GM18499 (cell line): ENCODE measurements at regions not wholly inside any gene's neighbourhood (a gene's known extent, or its start where the extent isn't known, plus 50 kb on each side); places are given as distances from the start of the nearest gene placed in this dataset.
A peak's percentile ranks its signal among the peaks of the same experiment; 100 is the strongest.

Source experiments
- ATAC-seq: cut with Tn5 transposase; IDR thresholded peaks from one replicate; pipeline ENCODE4 v1.9.1; 2021; ENCODE audit warnings: moderate number of reproducible peaks; ENCODE audit not compliant: insufficient read depth, unreplicated experiment

DNA sequence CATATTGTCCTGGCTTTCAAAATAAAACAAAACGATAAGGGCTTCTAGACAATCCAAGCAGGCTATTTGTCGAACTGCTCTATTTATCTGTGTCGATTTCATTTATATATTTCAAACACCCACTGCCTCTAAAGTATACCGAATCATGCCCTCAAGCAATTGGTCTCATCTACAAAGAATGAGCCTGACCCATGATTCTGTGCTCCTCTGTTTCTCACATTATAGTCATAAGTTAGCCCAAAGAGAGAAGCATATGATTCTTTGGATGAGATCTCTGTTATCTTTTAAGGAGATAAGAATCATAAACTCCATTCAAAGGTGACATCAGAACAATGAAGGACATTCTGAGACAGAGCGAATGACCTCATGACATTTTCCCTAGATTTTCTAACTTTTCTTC is 191.1 kb downstream of the MAP2K6 start:
- ATAC-seq, result no peak

DNA sequence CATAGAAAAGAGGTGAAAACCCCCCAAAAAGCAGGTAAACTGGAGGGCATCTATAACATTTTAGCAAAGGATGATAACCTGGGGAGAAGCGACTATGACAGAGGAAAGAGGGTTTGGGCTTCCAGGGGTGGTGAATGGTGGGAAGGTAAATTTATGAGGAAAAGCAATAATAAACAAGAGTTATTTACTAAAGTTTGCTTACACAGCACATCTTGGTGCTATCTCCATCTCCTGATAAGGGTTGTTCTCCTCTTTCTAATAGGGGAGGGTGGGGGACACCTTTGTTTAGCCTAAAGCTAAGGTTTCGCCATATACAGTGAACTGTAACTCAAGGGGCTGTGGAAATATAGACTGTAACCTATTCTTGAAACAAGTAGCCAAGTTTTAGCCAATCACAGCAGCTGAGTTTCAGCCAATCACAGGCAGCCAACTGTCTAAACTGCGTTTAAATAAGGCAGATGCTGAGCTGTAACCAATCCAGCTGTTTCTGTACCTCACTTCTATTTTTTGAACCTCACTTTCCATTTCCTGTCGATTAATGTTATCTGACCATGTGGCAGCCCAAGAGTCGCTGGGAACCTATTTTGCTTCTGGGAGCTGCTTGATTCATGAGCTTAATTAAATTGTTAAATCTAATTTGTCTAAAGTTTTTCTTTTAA is 191.8 kb downstream of the MAP2K6 start:
- no peak for ATAC-seq

DNA sequence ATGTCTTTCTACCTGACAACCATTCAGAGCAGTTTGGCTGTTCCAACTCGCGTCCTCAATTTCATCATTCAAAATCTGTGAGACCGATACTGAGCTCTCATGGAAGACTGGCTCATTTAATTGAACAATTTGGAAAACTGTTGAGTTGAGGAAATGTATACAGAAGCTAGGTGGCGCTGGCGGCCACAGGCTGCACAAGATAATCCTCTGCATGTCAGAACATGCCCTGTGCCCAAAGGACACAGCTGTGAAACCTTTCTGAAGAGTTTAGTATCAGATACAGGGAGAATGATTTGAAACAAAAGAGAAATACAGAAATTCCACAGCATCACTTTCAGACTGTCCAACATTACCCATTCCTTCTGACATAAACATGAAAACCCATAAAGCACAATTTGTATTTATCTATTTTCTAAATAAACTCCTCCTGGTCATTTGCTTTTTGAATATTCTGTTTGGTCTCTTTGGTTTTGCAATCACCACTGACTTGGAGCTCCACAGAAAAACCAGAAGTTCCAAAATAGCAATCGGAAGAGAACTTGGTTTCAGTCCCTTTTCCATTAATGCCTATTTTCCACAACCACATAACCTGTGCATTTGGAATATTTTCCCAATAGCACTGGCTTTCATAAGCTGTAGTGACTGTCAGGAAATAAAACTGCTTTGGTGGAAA is 192.8 kb downstream of the MAP2K6 start:
- peak; percentile 95 for ATAC-seq

DNA sequence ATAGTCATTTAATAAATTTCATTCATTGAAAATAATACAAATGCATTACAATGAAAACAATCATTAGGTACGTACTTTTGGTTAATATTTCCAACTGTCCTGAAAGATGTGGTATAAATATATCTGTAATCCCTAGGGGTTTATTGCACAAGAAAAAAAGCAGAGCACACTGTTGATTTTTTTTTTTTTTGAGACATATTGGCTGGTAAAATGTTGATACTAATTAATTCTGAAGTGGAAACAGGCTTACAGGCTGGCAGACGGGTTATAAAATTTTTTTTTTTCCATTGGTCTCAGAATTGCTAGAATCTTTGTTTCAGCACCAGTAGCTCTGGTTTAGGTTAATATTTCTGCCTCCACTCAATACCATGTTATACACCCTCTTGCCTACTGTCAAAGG is 193.6 kb downstream of the MAP2K6 start:
- no peak for ATAC-seq

DNA sequence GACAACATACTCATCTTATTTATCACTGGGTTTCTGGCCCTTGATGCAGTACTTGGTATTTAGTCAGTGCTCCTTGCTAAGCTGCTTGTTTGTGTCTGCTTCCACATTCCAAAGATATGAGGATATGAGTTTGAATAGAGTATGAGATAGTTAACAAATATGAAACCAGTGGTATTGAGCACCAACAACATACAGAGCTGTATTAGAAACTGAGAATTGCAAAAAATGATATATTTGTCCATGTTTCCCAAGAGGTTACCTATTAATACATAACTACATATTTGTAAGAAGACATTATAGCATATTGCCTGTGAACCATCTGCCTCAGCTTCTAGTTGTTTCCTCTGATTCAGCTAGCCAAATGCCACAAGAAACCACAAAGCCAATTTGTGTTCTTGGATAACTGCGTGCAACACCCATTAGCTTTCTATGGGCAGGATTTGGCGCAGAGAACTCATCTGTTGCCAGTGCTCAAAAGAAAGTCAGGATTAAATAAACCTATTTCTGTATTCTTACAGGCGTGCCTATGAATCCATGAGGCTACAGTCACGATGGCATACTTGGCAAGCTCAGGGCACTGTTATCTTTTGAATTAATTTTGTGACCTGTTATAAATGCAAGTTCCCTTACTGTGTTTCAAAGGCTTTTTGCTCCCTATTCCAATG is 194.4 kb downstream of the MAP2K6 start:
- ATAC-seq, result no peak

DNA sequence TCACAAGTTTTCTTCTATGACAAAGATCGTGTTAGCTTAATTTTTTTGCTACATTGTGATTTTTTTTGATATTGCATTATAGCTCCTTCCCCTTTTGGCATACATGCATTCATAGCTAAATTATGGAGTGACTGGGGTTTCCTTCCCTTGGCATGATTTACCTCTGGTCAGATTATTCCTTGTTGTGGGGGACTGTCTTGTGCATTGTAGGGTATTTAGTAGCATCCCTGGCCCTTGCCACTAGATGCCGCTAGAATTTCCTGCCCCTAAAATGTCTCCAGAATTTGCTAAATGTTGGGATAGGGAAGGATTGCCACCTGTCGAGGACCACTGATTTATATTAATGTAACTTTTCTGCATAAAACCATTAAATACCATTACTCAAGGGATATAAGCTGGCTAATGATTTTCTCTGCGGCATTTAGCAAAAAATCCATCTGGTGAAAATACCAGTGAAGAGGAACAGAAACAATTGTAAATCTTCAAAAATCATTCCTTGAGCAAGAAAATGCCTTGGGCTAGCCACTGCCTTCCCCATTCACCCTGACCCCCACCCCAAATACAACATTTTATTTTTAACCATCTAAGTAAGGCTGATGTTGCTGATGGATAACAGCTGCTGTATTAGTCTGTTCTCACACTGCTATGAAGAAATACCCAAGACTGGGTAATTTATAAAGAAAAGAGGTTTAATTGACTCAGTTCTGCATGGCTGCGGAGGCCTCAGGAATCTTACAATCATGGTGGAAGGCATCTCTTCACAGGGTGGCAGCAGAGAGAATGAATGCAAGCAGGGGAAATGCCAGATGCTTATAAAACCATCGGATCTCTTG is 195.2 kb downstream of the MAP2K6 start:
- no peak for ATAC-seq

DNA sequence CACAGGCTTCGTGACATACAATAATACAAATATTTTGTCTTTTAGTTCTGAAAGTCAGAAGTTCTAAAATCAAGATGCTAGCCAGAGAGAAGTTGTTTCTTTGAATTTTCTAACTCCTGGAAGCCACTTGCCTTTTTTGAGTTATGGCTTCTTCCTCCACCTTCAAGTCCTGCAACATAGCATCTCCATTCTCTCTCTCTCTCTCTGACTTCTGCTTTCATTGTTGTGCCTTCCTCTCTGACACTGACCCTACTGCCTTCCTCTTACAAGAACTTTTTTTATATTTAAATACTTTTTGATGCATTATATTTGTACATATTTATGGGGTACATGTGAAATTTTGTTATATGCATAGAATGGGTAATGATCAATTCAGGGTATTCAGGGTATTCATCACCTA is 205.9 kb downstream of the MAP2K6 start:
- ATAC-seq, result no peak

DNA sequence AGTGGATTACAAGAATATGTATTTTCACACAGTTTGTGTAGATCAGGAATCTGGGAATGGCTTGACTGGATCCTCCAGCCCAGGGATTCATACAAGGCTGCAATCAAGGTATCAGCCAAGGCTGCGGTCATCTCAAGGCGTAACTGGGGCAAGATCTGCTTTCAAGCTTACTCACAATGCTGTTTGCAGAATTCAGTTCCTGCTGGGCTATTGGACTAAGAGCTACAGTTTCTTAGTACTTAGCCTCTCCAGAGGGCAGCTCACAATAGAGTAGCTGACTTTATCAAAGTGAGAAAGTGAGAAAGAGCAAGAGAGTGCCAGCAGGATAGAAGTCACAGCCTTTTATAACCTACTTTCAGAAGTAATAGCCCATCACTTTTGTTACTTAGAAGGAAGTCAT is 211.0 kb downstream of the MAP2K6 start:
- ATAC-seq, result no peak

DNA sequence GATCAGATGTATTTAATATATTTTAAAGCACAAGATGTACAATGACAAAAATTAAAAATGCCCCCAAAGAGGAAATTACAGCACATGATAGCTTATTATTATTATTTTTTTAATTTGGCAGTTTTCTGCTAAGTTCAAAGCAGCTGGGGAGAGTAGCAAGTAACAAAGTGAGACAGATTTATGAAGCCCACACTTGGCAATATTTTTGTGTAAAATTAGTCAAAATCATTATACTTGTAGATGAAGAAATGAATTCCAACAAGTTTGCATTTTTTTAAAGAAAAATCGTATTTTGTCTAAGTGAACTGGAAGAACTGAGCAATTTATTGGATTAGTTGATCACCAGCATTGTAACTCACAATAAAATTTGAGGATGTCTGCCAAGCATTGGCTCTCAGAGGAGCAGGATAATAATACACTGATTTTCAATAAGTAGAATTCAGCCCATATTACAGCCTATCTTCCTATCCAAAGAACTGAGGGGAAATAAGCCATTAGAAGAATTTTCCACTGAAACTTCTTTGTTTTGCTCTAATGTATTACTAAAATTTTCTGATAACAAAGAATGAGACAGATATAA is 215.6 kb downstream of the MAP2K6 start:
- no peak for ATAC-seq

DNA sequence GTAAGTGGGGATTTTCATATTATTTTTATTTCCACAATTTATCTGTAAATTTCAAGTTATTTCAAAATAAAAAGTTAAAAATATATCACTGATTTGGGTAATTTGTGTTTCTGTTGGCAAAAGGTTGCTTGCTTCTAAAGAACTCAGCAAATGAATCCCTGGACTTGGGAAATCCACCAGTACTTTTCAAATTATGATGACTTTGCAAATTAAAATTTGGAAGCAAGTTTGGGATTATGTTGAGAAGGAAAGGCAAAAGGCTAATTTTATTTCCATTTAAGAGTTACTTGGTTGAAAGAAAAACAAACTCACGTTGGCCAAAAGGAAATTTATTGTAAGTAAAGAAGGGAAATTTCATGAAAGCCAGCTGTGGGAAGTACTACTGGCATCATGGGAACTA is 220.3 kb downstream of the MAP2K6 start:
- ATAC-seq, result no peak

DNA sequence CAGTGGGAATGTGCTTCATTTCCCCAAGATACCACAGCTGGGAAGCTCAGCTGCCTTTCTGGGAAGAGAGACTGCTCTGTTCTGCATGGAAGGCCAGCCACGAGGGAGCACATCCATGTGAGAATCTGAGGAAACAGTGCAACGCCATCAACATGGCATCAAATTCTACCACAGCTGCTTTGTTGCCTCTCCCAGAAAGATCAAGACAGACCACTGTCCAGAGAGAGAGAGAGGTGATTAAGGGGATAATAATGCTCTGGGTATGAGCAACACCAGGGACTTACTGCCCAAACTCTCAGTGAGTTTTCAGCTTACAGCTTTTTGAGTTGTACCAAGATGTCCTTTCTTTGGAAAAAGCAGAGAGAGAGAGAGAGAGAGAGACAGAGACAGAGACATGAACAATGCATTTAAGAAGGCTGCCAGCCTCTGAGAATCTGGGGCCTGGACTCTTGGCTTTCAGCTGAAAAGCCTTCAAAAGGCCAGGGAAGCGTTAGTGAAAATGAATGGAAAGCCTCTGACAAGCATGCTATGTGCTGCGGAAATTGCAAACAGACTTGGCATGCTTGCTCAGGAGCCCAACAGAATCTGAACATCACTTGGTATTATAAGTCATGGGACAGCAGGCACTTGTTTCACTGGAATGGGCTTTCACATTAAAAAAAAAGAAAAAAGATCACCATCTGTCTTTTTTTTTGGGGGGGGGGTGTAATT is 223.1 kb downstream of the MAP2K6 start:
- ATAC-seq, result no peak

DNA sequence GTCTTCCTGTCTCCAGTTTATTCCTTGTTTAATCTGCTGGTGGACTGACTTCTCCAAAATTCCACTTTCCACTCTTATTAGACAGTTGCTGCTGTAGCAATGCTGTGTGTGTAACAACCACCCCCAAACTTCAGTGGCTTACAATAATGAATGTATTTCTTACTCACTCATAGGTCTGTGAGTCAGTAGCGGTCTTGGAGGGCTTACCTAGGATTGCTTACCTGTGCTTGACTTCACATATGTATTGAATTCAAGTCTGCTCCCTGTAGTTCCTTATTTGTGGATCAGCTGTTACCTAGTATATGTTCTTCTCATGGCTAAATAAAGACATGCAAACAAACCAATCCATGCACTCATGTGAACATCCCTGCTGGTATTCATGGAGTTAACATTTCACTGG is 224.6 kb downstream of the MAP2K6 start:
- no peak for ATAC-seq

DNA sequence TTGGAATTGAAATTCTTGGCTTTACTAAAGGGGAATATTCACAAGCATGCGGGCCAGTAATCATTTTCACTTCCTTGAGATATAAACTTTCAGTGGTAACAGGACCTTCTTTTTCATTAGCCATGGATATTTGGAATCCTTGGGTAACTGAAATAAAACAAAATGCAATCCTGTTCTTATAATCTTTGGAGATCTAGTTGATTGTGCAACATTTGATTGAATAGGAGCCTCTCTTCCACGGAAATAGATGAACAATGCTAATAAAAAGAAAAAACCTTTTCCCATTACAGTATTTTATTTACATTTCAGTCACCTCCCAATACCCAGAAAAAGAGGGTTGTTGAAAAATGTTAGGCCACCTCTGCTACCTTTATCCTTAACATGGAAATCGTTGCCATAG is 225.6 kb downstream of the MAP2K6 start:
- ATAC-seq, result no peak

DNA sequence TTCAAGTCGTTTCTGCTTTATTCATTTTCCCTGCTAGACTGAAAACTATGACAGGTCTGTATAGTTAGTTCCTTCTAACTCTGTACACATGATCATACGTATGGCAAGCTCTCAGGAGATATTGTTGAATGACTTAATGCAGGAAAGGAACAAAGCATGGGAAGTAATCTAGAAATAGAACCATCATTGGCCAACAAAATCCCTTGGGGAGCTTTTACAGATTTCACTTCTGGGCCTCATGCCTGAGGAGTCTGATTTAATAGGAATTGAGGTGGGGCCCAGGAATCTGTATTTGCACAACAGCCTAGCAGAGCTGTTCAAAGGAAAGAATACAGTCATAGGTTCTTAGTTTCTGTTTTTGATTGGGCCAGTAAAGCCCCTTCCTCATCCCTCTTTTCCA is 229.2 kb downstream of the MAP2K6 start:
- ATAC-seq, result no peak

DNA sequence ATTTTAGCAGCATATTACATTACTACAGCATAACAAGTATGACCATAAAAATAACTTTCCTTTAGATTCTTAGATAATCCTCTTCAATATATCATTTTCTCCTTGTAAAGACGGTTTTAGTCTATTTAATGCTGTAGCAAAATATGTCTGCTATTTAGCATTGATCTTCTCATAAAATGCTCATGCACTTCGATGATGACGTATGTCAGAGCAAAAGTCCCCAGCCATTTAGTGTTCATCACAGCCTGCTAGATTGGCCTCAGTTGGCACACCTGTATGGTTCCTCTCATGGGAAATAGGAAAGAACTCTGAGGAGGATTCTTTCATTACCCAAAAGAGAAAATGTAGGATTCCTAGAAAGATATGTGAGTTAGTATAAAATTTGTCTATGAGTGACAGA is 232.2 kb downstream of the MAP2K6 start:
- ATAC-seq, result no peak

DNA sequence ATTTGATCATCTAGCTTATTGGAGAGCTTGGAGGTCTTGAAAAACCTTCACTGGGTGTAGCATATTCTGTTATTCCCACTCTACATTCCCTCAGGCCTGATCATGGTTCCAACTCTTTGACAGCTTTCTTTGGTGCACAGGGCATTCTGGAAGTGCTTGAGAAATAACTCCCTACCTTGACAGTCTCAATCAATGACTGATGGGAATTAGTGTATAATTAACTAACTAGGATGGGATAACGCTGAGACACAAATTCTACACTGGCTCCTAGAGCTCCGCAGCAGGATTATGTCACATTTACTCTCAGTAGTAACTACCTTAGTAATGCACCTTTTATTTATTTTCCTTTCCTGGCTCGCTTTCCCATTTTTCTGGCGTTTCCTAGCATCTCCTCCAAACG is 236.4 kb downstream of the MAP2K6 start:
- ATAC-seq, result no peak

DNA sequence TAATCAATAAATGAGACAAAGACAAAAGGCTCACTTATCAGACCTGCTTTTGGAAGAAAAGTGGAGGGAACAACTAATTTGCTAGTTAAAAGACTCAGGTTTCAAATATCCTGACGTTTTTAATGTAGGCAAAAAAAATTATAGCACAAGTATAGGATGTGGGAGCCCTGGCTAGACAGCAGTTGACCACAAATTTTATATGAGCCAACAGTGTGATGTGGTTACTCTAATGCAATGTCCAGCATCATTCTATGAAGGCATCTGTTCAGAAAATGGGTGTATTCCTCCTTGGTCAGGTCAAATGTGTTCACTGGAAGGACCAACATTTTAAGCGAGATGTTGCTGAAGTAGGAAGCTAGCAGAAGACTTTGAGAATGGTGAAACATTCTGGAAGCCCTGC is 237.4 kb downstream of the MAP2K6 start:
- no peak for ATAC-seq

DNA sequence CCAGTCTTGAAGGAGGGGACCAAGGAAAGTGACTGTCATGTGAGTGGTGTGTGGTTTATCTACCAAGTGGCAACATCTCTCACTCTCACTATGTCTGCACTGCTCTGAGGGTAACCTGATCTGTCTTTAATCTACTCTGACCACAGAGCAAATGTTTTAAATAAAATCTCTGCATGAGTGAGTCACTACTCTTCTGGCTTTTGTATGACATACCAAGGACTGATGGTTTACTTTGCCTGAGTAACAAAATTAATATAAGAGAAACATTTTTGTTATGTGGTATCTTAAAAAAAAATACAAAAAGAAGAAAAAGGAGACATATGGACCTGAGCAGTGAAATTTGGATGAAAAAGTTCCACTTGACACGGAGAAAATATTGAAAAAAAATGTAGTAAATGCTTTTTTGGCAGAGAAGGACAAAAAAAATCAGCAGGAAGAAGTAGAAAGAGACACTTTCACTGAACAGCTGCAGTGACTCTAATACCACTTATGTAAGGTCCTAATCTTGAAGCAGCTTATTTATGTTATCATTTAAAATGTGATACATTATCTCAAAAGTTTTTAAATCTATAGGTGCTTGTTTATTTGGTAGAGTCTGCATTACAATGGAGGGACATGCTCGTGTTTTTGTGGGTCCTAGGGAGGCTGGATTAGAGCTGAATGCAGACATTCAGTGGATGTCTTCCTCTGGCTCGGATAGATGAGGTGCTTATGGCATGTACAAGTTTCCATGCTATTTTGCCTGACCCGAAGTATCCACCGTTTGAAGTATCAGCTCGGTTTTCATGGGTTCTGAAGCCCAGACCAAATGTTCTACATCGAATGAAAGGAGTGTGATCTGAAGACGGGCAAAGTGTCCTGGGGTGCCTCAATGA is 240.7 kb downstream of the MAP2K6 start:
- no peak for ATAC-seq

DNA sequence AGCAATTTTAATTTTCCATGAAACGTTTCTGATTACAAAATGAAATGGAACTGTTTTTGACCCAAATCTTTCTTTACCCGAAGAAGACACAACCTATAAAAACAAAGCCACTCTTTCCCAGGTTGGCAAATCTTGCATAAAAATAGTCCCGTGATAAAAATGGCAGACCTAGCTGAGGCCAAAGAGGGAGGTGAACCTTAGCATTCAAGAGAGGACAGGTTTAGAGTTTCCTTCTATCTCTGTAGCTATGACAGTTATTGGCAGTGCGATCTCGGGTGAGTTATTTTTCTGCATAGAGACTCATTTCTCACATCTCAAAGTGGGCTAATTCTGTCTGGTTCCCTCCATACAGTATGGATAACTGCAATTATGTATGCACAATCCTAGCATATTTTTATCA is 241.4 kb downstream of the MAP2K6 start:
- no peak for ATAC-seq
